ENCODE measurements at regions not wholly inside any gene's neighbourhood (a gene's known extent, or its start where the extent isn't known, plus 50 kb on each side); places are given as distances from the start of the nearest gene placed in this dataset.

DNA sequence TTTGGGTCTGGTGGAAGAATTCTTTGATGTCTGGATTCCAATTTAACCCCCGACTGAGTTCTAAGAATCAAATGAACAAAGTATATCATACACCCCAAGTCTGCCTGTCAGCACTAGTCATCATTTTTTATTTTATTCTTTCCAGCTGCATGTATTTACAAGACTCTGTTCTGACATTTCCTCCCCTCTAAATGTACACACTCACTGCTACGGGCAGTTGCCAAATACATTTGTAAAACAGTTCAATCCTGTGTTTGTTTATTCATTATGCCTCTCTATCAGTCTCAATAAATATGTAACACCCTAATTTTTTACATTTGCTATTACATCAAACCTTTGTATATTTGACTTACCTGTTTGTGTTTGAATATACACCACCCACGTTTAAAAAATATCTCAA, 422.3 kb upstream of the PSMD7 start:
- TF ChIP-seq, protein P1, sequence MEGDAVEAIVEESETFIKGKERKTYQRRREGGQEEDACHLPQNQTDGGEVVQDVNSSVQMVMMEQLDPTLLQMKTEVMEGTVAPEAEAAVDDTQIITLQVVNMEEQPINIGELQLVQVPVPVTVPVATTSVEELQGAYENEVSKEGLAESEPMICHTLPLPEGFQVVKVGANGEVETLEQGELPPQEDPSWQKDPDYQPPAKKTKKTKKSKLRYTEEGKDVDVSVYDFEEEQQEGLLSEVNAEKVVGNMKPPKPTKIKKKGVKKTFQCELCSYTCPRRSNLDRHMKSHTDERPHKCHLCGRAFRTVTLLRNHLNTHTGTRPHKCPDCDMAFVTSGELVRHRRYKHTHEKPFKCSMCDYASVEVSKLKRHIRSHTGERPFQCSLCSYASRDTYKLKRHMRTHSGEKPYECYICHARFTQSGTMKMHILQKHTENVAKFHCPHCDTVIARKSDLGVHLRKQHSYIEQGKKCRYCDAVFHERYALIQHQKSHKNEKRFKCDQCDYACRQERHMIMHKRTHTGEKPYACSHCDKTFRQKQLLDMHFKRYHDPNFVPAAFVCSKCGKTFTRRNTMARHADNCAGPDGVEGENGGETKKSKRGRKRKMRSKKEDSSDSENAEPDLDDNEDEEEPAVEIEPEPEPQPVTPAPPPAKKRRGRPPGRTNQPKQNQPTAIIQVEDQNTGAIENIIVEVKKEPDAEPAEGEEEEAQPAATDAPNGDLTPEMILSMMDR (IDR thresholded peaks at IDR 0.05) = no peak
- TF ChIP-seq, protein P2, sequence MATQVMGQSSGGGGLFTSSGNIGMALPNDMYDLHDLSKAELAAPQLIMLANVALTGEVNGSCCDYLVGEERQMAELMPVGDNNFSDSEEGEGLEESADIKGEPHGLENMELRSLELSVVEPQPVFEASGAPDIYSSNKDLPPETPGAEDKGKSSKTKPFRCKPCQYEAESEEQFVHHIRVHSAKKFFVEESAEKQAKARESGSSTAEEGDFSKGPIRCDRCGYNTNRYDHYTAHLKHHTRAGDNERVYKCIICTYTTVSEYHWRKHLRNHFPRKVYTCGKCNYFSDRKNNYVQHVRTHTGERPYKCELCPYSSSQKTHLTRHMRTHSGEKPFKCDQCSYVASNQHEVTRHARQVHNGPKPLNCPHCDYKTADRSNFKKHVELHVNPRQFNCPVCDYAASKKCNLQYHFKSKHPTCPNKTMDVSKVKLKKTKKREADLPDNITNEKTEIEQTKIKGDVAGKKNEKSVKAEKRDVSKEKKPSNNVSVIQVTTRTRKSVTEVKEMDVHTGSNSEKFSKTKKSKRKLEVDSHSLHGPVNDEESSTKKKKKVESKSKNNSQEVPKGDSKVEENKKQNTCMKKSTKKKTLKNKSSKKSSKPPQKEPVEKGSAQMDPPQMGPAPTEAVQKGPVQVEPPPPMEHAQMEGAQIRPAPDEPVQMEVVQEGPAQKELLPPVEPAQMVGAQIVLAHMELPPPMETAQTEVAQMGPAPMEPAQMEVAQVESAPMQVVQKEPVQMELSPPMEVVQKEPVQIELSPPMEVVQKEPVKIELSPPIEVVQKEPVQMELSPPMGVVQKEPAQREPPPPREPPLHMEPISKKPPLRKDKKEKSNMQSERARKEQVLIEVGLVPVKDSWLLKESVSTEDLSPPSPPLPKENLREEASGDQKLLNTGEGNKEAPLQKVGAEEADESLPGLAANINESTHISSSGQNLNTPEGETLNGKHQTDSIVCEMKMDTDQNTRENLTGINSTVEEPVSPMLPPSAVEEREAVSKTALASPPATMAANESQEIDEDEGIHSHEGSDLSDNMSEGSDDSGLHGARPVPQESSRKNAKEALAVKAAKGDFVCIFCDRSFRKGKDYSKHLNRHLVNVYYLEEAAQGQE (IDR thresholded peaks at IDR 0.05; ENCODE audit: insufficient read depth in 1 of 2, low read depth in 2 of 2, low read length in 1 of 2) = no peak
- TF ChIP-seq POLR2AphosphoS5 (IDR thresholded peaks at IDR 0.05; ENCODE audit: low read depth, low read length) (no peak), SIN3A (IDR thresholded peaks at IDR 0.05; ENCODE audit: borderline replicate concordance, insufficient read depth, low read depth, low read length) (no peak)

Measured in Panc1 (cell line).